ENCODE measurements at regions not wholly inside any gene's neighbourhood (a gene's known extent, or its start where the extent isn't known, plus 50 kb on each side); places are given as distances from the start of the nearest gene placed in this dataset.

- TF ChIP-seq POLR2A (IDR thresholded peaks at IDR 0.05; ENCODE audit: low read depth, low read length) (no peak), POU2F2 (IDR thresholded peaks at IDR 0.05; ENCODE audit: low read depth, low read length) (no peak), POLR2AphosphoS5 (IDR thresholded peaks at IDR 0.05; ENCODE audit: low read depth, low read length) (no peak), PAX5 (IDR thresholded peaks at IDR 0.05; ENCODE audit: insufficient read depth, low read length, severe bottlenecking) (no peak), TAF1 (IDR thresholded peaks at IDR 0.05; ENCODE audit: low read depth, low read length) (no peak)
Observed at GRCh38 chr10:110393866-110394265, 89.1 kb upstream of the SMNDC1 start.

All from GM12891 (cell line).